GM12875 (cell line): ENCODE measurements at regions not wholly inside any gene's neighbourhood (a gene's known extent, or its start where the extent isn't known, plus 50 kb on each side); places are given as distances from the start of the nearest gene placed in this dataset.

Experiments
- H3K4me3 ChIP-seq: one replicate; pipeline ENCODE4 v1.5.1; 2011; ENCODE audit warnings: low read depth, low read length, control low read depth
- CTCF ChIP-seq: IDR thresholded peaks from 2 replicates; pipeline ENCODE4 v1.5.1; 2011; ENCODE audit warnings: low read depth, mild to moderate bottlenecking, control low read depth, inconsistent platforms, low read length, moderate library complexity, borderline replicate concordance; ENCODE audit not compliant: insufficient read depth

GRCh38 chr1:168958562-168959289 is 147.8 kb upstream of the ATP1B1 start:
- no peak for TF ChIP-seq CTCF
- H3K4me3 ChIP-seq = no peak overlapping the region

- TF ChIP-seq CTCF = no peak
- no peak overlapping the region for H3K4me3 ChIP-seq
These were observed 147.1 kb upstream of the ATP1B1 start for GRCh38 chr1:168959382-168959781.

GRCh38 chr1:168960114-168960513 is 146.4 kb upstream of the ATP1B1 start:
- TF ChIP-seq CTCF = no peak
- no peak overlapping the region for H3K4me3 ChIP-seq

- no peak for TF ChIP-seq CTCF
- no peak overlapping the region for H3K4me3 ChIP-seq
These were observed 145.9 kb upstream of the ATP1B1 start for GRCh38 chr1:168960595-168960994.

- no peak for TF ChIP-seq CTCF
These were observed 142.9 kb upstream of the ATP1B1 start for GRCh38 chr1:168963601-168964000.

GRCh38 chr1:168964478-168964877 is 142.0 kb upstream of the ATP1B1 start:
- no peak overlapping the region for H3K4me3 ChIP-seq
- no peak for TF ChIP-seq CTCF

More at GRCh38 chr1:168963601-168964000, 142.9 kb upstream of the ATP1B1 start:
- H3K4me3 ChIP-seq = no peak overlapping the region

GRCh38 chr1:168966217-168966616 is 140.3 kb upstream of the ATP1B1 start:
- no peak for TF ChIP-seq CTCF
- no peak overlapping the region for H3K4me3 ChIP-seq
